GM18505 (cell line): ENCODE measurements at regions not wholly inside any gene's neighbourhood (a gene's known extent, or its start where the extent isn't known, plus 50 kb on each side); places are given as distances from the start of the nearest gene placed in this dataset.

Experiments
- ATAC-seq: cut with Tn5 transposase; IDR thresholded peaks from one replicate; pipeline ENCODE4 v1.9.1; 2021; ENCODE audit not compliant: unreplicated experiment
- POLR2A ChIP-seq: IDR thresholded peaks from 4 replicates; pipeline ENCODE4 v1.6.1; 2011; ENCODE audit warnings: borderline replicate concordance; ENCODE audit not compliant: insufficient read depth, insufficient read length; ENCODE audit errors: extremely low read depth

DNA sequence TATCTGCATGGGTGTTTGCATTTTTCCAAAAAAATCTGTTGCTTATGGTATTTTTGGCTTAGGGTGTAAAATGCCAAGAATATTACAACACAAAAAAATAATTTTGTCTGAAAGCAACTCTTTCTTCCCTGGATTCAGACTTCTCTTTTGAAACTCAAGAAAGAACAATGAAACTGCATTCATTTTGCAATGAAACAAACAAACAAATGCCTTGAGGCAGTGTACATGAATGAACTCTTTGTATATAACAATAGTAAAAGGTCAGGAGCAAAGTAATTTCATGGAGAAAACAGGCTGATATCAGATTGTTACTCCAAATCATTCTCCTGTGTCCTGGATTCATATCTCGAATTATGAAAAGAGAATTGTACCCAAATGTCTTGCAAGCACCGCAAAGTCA is 301.6 kb upstream of the CDH20 start:
- no peak for ATAC-seq
- no peak for TF ChIP-seq POLR2A

DNA sequence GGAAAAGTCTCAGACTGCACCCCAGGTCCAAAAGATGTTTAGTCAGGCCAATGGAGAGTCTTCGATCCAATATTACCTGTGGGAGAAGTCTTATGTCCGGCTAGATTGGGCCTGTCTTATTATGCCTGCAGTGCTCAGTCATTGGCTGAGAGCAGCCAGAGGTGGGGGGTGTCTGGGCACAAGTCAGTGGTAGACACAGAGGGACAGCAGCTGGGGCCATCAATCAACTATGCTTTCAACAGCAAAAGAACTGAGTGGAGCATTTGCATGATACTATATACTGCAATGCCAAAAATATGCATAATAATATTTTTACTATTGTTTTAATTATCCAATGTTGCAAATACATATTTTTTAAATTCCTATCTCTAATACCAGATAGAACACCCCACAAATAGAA is 298.6 kb upstream of the CDH20 start:
- no peak for TF ChIP-seq POLR2A
- no peak for ATAC-seq

DNA sequence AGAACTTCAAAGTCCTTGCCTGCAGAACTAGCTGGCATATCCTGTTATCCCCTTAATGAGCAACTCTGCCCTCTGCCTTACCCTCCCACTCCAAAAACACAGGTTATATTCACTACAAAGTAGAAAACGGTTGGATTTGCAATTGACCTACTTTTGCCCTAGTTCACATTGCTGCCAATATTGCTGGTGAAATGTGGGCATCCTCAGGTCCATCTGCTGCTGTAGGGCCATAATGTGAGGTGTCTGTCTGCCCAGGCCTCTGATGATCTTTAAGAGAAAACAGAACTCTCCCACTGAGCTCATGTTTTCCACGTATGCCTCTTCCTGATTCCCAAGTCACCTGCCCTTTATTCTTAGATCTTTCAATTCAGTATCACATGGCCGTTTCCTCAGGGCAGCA is 294.0 kb upstream of the CDH20 start:
- no peak for ATAC-seq
- no peak for TF ChIP-seq POLR2A

DNA sequence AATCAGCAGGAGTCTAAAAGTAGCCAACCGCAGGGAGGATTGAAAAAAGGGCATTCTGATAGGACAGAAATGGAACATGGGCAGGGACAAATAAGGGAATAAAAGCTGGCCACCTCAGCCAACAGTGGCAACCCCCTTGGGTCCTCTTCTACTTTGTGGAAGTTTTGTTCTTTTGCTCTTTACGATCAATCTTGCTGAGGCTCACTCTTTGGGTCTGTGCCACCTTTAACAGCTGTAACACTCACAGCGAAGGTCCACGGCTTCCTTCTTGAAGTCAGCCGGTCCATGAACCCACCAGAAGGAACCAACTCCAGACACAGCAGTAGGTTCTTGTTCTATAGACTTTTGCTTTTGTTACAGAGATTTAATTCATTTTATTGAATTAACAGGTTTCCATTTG is 285.4 kb upstream of the CDH20 start:
- TF ChIP-seq POLR2A, result no peak
- no peak for ATAC-seq

DNA sequence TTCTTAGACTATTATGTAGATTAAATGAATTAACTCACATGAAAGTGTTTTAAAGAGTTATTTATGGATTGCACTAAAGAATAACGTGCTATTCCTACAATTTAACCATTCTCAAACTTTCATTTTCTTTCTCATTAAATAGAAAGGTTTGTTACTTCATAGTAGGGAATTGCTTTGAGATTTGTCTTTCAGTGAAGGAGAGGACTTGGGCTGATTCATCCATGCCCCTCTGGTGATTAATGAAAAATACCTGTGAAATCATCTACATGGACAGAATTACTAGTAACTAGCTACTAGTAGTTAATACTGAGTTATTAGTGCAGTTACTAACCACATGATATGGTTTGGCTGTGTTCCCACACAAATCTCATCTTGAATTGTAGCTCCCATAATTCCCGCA is 275.8 kb upstream of the CDH20 start:
- ATAC-seq, result no peak
- TF ChIP-seq POLR2A, result no peak

DNA sequence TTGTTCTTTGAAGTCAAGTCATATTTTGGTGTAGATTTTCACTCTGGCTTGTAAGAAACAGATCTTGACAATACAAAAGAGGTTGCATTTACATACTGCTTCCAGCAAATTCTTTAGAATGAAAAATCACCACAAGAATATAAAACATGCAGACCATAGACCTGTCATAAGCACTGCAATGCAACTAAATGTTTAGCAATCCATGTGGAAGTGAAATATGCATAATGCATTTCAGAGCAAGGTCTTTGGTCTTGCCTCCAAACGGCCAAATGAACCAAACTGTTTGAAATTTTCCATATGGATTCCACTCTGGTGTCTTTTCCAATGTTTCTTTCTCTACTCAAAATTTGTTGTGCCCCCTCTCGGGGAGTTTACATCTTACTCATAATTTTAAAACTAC is 271.0 kb upstream of the CDH20 start:
- ATAC-seq, result no peak
- TF ChIP-seq POLR2A, result no peak

DNA sequence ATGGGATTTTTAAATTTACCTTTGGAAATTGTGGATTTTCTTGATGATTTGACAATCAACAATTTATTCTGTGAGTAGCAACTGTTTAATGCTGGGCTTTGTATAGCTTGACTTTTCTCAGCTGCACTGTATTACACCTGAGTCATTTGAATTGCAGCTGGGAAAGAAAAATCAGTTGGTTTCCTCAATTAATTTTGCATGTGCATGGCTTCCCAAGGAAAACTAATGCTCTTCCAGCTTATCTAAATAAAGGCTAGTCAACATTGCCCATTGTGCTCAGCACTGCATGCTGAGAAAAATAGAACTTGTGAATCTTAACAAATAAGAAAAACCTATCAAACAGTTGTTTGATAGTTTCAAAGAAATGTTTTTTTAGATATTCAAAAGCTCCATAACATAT is 268.3 kb upstream of the CDH20 start:
- no peak for ATAC-seq
- TF ChIP-seq POLR2A, result no peak

DNA sequence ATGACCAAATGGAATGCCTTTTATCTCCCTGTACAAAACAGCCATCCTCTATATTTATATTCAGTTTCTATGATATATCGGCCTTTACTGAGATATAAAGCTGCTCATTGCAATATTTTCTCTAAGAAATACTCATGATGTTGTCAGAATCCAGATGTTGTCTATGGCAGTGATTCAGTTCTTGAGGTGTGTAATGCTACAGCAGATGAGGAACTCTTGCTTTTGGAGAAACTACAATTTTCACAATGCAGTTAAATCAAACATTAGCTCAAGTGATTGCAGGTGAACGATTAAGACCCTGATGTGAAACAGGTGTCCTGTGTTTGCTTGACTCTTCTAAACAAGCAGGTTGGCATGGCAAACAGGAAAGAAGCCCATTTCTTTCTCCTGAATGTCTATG is 256.2 kb upstream of the CDH20 start:
- no peak for TF ChIP-seq POLR2A
- ATAC-seq, result no peak

DNA sequence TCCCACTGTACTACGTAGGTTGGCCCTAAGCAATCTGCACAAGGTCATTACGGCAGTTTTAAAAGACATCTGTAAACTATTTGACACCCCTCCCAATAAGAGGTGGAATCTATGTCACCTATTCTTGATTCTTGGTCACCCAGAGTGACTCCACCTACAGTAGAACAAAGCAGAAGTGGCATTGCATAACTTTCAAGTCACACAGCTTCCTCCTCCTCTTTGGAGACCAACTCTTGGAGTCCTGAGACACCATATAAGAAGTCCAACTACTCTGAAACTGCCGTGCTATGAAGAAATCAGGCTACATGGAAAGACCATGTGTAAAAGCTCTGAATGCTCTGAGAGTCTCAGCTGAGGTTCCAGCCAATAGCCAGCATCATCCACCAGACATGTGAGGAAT is 253.5 kb upstream of the CDH20 start:
- ATAC-seq, result no peak
- no peak for TF ChIP-seq POLR2A

DNA sequence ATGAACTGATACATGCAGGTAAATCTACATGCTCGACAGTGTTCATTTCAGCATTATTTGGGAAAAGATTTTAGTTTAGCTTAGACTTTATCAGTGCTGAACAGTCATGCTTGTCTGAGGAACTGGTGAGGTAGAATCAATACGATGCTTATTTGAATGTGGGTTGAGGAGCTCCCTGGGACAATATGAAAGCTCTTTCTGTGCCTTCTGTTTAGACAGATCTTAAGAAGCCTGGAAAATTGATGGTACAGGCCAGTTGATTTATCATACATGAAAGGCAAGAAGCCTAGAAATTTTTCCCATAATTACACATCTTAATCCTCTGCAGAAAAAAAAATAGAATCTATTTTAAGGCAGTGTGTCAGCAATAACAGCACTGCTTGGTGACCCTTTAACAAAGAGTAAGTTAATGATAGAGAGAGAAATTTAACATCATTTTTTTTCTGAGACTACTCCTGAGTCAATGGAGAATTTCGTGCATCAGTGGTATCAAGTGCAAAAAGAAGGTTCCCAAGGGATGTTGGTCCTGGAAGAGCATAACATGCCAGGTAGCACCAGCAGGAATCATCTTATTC is 252.2 kb upstream of the CDH20 start:
- no peak for TF ChIP-seq POLR2A
- no peak for ATAC-seq

DNA sequence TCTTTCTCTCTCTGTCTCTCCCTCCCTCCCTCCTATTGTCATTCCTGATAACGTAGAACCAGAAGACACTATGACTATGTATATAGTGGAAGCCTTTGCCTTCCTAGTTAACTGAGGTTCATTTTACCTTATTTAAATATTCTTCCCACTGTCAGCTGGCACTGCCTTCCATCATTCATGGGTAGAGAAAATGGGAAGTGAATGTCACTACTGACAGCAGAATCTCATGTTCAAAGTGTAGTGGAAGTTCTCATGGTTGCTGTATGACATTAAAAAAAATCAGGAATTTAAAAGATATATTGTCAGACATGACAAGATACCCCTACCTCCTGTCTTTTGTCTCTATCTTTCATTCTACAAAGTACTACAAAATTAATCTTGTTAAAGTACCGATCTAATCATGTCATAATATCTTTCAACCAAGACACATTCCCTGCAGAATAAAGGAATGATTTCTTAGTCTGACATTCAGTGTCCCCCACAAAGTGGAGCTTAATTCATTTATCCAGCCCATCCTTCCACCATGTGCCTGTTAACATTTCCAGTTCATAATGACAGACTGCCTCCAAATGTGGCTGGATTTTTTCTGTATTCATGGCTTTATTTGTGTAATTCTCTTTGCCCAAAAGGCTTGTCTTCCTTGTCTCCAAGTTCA is 250.1 kb upstream of the CDH20 start:
- no peak for ATAC-seq
- TF ChIP-seq POLR2A, result no peak

DNA sequence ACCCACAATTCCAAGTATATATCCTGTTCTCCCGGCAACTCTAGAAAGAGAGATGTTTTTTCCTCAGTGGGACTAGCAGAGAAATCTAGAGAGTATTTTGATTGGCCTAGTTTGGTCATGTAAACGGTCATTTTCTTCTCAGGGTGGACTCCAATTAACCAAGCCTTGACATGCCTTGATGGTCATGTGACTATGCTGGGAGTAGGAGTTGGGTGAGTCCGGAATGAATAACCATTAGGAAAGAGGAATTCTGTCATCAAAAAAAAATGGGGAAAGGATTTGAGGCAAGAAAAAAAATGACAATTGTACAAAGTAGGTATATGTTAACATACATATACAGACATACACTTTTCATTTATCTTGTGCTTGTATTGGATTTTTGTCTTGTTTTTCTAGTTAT is 248.2 kb upstream of the CDH20 start:
- TF ChIP-seq POLR2A, result no peak
- ATAC-seq, result no peak

DNA sequence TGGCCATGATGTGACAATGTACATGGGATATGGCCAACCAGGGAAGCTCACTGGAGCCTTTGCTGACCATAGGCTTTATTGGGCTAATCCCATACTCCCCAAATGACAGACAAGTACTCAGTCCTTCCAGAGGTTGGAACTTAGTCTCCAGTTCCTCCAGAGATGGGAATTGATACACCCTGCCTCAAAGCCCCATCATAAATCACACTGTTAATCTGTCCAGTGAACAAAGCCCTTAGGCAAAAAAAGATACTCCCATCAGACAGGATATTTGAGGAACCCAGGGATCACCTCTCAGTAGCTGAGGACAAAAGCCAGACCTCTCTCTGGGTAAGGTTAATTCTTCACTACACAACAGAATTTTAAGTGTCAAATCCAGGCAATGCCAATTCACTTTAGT is 247.5 kb upstream of the CDH20 start:
- TF ChIP-seq POLR2A, result no peak
- no peak for ATAC-seq

DNA sequence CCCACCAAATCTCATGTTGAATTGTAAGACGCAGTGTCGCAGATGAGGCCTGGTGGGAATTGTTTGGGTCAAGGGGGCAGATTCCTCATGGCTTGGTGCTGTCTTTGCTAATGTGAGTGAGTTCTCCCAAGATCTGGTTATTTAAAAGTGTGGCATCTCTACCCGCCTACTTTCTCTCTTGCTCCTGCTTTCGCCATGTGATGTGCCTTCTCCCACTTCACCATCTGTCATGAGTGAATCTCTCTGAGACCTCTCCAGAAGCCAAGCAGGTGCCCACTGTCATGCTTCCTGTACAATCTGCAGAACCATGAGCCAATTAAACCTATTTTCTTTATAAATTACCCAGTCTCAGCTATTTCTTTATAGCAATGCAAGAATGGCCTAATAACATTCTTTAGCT is 246.6 kb upstream of the CDH20 start:
- TF ChIP-seq POLR2A, result no peak

DNA sequence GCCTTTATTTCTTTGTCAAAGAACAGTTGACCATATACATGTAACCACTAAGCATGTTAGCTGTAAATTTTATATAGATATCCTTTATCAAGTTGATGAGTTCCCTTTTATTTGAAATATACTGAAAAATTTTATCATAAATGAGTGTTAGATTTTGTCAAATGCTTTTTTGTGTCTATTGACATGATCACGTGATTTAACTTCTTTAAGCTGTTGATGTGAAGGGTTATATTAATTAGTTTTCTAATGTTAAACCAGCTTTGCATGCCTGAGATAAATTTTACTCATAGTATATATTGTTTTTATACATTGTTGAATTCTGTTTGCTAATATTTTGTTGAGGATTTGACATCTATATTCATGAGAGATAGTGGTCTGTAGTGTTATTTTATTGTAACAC is 241.9 kb upstream of the CDH20 start:
- ATAC-seq, result no peak
- TF ChIP-seq POLR2A, result no peak

More for the DNA sequence above, 246.6 kb upstream of the CDH20 start:
- no peak for ATAC-seq
